SU-DHL-6 (cell line): ENCODE measurements at regions not wholly inside any gene's neighbourhood (a gene's known extent, or its start where the extent isn't known, plus 50 kb on each side); places are given as distances from the start of the nearest gene placed in this dataset.

ENCODE experiments used
- H2AFZ ChIP-seq: fragments of 200-600 bp; sonication (generic); 2 replicates; pipeline ENCODE4 v1.6.1; 2014; ENCODE audit warnings: low read depth, mild to moderate bottlenecking, moderate library complexity, mixed read lengths, antibody characterized with exemption, low read length; ENCODE audit not compliant: severe bottlenecking
- H3F3A ChIP-seq: fragments of 200-600 bp; shearing (Covaris generic); 2 replicates; pipeline ENCODE4 v1.6.0; 2016; ENCODE audit warnings: antibody characterized with exemption, mild to moderate bottlenecking; ENCODE audit not compliant: insufficient read depth
- H3K27ac ChIP-seq: fragments of 200-600 bp; sonication (generic); 2 replicates; pipeline ENCODE4 v1.5.1; 2016; ENCODE audit warnings: low read depth, mild to moderate bottlenecking, low read length, moderate library complexity, mixed read lengths
- H3K27me3 ChIP-seq: fragments of 200-600 bp; sonication (generic), shearing (Covaris generic); 2 replicates; pipeline ENCODE4 v1.6.0; 2014; ENCODE audit warnings: mild to moderate bottlenecking, low read length
- H3K36me3 ChIP-seq: fragments of 200-600 bp; sonication (generic); 2 replicates; pipeline ENCODE4 v1.6.1; 2014; ENCODE audit warnings: mild to moderate bottlenecking, low read length, mixed read lengths
- H3K4me2 ChIP-seq: fragments of 300-600, 200-600 bp; shearing (Covaris generic), sonication (generic); 2 replicates; pipeline ENCODE4 v1.6.0; 2014; ENCODE audit warnings: low read length, low read depth, mild to moderate bottlenecking; ENCODE audit not compliant: poor library complexity, severe bottlenecking
- H3K4me3 ChIP-seq: fragments of 200-600 bp; sonication (generic); 2 replicates; pipeline ENCODE4 v1.5.1; 2014; ENCODE audit warnings: antibody characterized with exemption, low read length, mild to moderate bottlenecking, mixed read lengths; ENCODE audit not compliant: insufficient read depth, poor library complexity, severe bottlenecking
- H3K79me2 ChIP-seq: fragments of 200-600 bp; sonication (generic); 2 replicates; pipeline ENCODE4 v1.6.1; 2014; ENCODE audit warnings: mild to moderate bottlenecking, low read length, moderate library complexity; ENCODE audit not compliant: insufficient read depth
- H3K9ac ChIP-seq: fragments of 200-600 bp; sonication (generic); 2 replicates; pipeline ENCODE4 v1.7.0; 2014; ENCODE audit warnings: mild to moderate bottlenecking, low read length
- H3K9me2 ChIP-seq: fragments of 200-600 bp; sonication (generic); replicated peaks from 2 replicates; pipeline ENCODE4 v1.6.1; 2014; ENCODE audit warnings: low read length; ENCODE audit not compliant: insufficient read depth
- H3K9me3 ChIP-seq: fragments of 200-600 bp; sonication (generic); 2 replicates; pipeline ENCODE4 v1.6.1; 2014; ENCODE audit warnings: low read length, mixed read lengths; ENCODE audit not compliant: insufficient read depth
- H4K20me1 ChIP-seq: fragments of 200-600 bp; sonication (generic); 2 replicates; pipeline ENCODE4 v1.6.1; 2014; ENCODE audit warnings: low read depth, mild to moderate bottlenecking, antibody characterized with exemption, low read length, moderate library complexity, mixed read lengths
- EZH2phosphoT487 ChIP-seq: fragments of 200-600 bp; sonication (generic), shearing (Covaris generic); conservative IDR thresholded peaks from 2 replicates; pipeline ENCODE4 v1.6.1; 2018; ENCODE audit warnings: mild to moderate bottlenecking, antibody characterized with exemption, low read length, moderate library complexity, mixed read lengths
- TF ChIP-seq, protein P1 (sequence below): fragments of 200-600 bp; sonication (generic); IDR thresholded peaks from one replicate; pipeline ENCODE4 v1.5.1; 2017; ENCODE audit warnings: antibody characterized with exemption, mild to moderate bottlenecking, low read length, moderate library complexity; ENCODE audit not compliant: insufficient read depth, poor library complexity, severe bottlenecking

DNA sequence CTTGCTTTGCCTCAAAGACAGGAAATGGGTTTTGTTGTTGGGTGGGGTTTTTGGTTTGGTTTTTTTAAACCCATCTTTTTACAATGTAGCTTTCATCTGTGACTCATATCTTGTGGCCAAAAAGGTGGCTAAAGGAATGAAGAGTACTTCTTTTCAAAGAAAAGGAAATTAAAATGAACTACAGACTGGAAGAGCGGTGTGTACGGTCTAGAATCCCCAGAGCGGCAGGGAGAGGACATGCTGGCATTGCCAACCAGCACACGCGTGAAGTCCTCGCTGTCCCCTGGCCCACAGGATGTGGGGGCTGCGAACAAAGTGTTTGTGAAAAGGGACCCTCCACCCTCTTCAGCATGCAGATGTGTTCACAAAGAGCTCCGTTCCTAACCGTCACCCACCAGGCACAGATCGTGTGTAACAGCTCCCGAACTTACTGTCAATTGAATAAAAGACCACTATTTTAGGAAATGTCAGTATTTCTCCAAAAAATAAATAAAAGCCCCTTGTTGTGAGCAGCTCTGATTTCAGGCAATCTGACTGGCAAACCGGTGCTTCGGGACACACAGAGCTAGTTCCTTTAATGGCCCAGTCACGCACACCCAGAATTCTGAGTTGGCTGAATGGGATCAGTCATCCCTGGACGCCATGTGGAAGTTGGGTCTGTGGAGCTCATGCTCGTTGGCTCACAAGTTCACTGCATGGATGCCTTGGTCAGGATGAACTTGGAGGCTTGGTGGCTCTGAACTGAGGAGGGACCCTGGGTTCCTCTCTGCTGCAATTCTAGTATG, 602.9 kb downstream of the NPHP4 start:
- H2AFZ ChIP-seq: no peak overlapping the region
- no peaks in the 10 kb centered on the region for H3K9me2 ChIP-seq
- H3K4me3 ChIP-seq: no peak overlapping the region
- no peak overlapping the region for H3K4me2 ChIP-seq
- no peaks in the 10 kb centered on the region for H3F3A ChIP-seq
- H3K79me2 ChIP-seq: no peaks in the 10 kb centered on the region
- no peaks in the 10 kb centered on the region for H3K27me3 ChIP-seq
- H4K20me1 ChIP-seq: no peaks in the 10 kb centered on the region
- H3K9me3 ChIP-seq: no peaks in the 10 kb centered on the region
- H3K27ac ChIP-seq: no peak overlapping the region
- TF ChIP-seq, protein P1, sequence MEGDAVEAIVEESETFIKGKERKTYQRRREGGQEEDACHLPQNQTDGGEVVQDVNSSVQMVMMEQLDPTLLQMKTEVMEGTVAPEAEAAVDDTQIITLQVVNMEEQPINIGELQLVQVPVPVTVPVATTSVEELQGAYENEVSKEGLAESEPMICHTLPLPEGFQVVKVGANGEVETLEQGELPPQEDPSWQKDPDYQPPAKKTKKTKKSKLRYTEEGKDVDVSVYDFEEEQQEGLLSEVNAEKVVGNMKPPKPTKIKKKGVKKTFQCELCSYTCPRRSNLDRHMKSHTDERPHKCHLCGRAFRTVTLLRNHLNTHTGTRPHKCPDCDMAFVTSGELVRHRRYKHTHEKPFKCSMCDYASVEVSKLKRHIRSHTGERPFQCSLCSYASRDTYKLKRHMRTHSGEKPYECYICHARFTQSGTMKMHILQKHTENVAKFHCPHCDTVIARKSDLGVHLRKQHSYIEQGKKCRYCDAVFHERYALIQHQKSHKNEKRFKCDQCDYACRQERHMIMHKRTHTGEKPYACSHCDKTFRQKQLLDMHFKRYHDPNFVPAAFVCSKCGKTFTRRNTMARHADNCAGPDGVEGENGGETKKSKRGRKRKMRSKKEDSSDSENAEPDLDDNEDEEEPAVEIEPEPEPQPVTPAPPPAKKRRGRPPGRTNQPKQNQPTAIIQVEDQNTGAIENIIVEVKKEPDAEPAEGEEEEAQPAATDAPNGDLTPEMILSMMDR: no peak
- TF ChIP-seq EZH2phosphoT487: no peak
- H3K9ac ChIP-seq: no peak overlapping the region
- H3K36me3 ChIP-seq: no peaks in the 10 kb centered on the region

DNA sequence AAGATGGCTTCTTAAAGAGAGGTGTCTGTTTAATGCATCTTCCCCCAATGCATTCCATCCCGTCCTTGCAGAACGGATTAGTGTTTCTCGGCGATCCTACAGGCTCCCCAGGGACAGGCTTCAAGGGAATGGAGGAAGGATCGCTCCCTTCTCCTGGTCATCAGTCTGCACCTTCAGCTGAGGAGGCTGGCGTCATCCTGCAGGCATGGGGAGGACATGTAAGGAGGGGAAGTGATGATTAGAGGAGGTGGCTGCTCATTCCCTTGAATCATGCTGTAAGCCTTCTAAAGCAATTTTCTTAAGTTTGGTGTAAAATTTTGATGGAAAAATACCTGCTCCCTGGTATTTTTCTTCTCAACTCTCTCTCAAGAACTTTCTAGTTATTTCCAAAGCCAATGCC, 603.6 kb downstream of the NPHP4 start:
- H3F3A ChIP-seq: no peaks in the 10 kb centered on the region
- no peaks in the 10 kb centered on the region for H3K36me3 ChIP-seq
- no peak for TF ChIP-seq EZH2phosphoT487
- TF ChIP-seq, protein P1: no peak
- H3K27me3 ChIP-seq: no peaks in the 10 kb centered on the region
- H3K4me3 ChIP-seq: no peak overlapping the region
- H3K27ac ChIP-seq: no peak overlapping the region
- H3K9me2 ChIP-seq: no peaks in the 10 kb centered on the region
- H3K4me2 ChIP-seq: no peak overlapping the region
- H3K79me2 ChIP-seq: no peaks in the 10 kb centered on the region
- no peaks in the 10 kb centered on the region for H4K20me1 ChIP-seq
- no peak overlapping the region for H2AFZ ChIP-seq
- no peak overlapping the region for H3K9ac ChIP-seq
- H3K9me3 ChIP-seq: no peaks in the 10 kb centered on the region

DNA sequence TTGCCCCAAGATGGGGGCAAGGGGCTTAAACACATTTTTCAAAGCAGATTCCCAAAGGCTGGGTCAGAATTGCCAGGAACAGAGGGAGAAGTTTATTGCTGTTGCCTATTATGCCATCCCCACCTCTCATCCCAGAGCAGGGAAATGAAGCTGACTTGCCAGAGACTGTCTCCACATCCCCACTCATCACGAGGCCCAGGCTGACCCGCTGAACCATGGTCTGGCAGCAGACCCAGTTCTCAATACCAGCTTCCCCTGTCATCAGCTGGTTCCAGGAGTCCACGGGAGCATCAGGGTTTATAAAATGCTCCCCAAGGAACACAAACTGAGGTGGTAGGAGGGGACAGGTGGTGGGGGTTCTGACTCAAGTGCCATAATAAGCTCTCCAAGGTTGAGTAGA, 605.9 kb downstream of the NPHP4 start:
- Histone ChIP-seq H2AFZ (no peak overlapping the region), H3K4me3 (no peak overlapping the region), H3K9me2 (no peaks in the 10 kb centered on the region), H3K36me3 (no peaks in the 10 kb centered on the region), H3K27ac (no peak overlapping the region), H3K79me2 (no peaks in the 10 kb centered on the region), H3K4me2 (no peak overlapping the region), H3F3A (no peaks in the 10 kb centered on the region), H3K27me3 (no peaks in the 10 kb centered on the region), H3K9me3 (no peaks in the 10 kb centered on the region), H4K20me1 (no peaks in the 10 kb centered on the region), H3K9ac (no peak overlapping the region)
- TF ChIP-seq, protein P1: no peak
- TF ChIP-seq EZH2phosphoT487: no peak
